Heart left ventricle (tissue), 13 donors: ENCODE measurements at regions not wholly inside any gene's neighbourhood (a gene's known extent, or its start where the extent isn't known, plus 50 kb on each side); places are given as distances from the start of the nearest gene placed in this dataset.

Source experiments
- POLR2A ChIP-seq, 2 donors: fragments of 450-650 bp; IDR thresholded peaks; one replicate each; pipeline ENCODE4 v1.6.1; 2017; ENCODE audit warnings: antibody characterized with exemption in 2 of 2, mild to moderate bottlenecking in 2 of 2, moderate library complexity in 2 of 2
- TF ChIP-seq, protein P1 (sequence below), 12 donors: fragments of 200-600 bp; sonication (generic) in 4 of 12; IDR thresholded peaks; one replicate each; pipeline versions ENCODE4 v1.5.0 to v1.8.0; 2018 to 2022; ENCODE audit warnings: antibody characterized with exemption in 12 of 12, mild to moderate bottlenecking in 5 of 12
- donor health status: ischemic (EF 13 %, LVEDD 7.1; RV severe dilation, severe dysfunction).
- donor health status: DM: no; HTN: yes; CAD: no.
- donor health status: DM: no; HTN: no; CAD: no.
- donor health status: ischemic (EF 25% LVEDD 6.9; RV normal size, moderate dysfunction).
- donor health status: ischemic (EF 25% LVEDD 5.7; RV mildly dilated, moderate dysfunction).
- donor health status: ischemic (EF 35%, LVEDD 5.7; RV mildly dilated, moderate dysfunction).
- donor health status: nonischemic (EF 11% LVEDD 7.7; RV severe dilation, severe dysfunction).
- donor health status: DM: yes; HTN: yes; CAD: no.
- donor health status: PGD.
- donor health status: ischemic (EF 29% LVEDD 5.4; RV normal size, mild dysfunction).
- donor health status: nonischemic (EF 23%, LVEDD 6.1; RV moderate dilation, normal function).

GRCh38 chr16:25416002-25416401 is 158.4 kb upstream of the ZKSCAN2 start:
- TF ChIP-seq, protein P1, sequence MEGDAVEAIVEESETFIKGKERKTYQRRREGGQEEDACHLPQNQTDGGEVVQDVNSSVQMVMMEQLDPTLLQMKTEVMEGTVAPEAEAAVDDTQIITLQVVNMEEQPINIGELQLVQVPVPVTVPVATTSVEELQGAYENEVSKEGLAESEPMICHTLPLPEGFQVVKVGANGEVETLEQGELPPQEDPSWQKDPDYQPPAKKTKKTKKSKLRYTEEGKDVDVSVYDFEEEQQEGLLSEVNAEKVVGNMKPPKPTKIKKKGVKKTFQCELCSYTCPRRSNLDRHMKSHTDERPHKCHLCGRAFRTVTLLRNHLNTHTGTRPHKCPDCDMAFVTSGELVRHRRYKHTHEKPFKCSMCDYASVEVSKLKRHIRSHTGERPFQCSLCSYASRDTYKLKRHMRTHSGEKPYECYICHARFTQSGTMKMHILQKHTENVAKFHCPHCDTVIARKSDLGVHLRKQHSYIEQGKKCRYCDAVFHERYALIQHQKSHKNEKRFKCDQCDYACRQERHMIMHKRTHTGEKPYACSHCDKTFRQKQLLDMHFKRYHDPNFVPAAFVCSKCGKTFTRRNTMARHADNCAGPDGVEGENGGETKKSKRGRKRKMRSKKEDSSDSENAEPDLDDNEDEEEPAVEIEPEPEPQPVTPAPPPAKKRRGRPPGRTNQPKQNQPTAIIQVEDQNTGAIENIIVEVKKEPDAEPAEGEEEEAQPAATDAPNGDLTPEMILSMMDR (IDR thresholded peaks at IDR 0.05) = no peak
- TF ChIP-seq POLR2A (IDR thresholded peaks at IDR 0.05) = no peak
